Caco-2 (cell line): ENCODE measurements at regions not wholly inside any gene's neighbourhood (a gene's known extent, or its start where the extent isn't known, plus 50 kb on each side); places are given as distances from the start of the nearest gene placed in this dataset.

ENCODE experiments used
- BruUV-seq: library from RNA; stranded (reverse); fragments of 400-500 nt; replicated peaks from 2 replicates; lab custom pipeline; 2021; lab: Mats Ljungman, UMichigan
- CTCF ChIA-PET: fragments of 300-600 bp; sonication (Branson Sonifier 250); formaldehyde crosslinking; loops from one replicate; lab custom pipeline; 2022; ENCODE audit warnings: antibody characterized with exemption; lab: Charles Lee
- POLR2A ChIA-PET: fragments of 300-600 bp; sonication (Branson Sonifier 250); formaldehyde crosslinking; loops from one replicate; lab custom pipeline; 2022; ENCODE audit warnings: antibody characterized with exemption; lab: Charles Lee
- DNase-seq, 2 experiments: peaks; one replicate each; pipeline versions ENCODE4 v3.0.0 to v3.0.0-alpha.2; 2020 to 2022
- H3K27me3 ChIP-seq: replicated peaks from 2 replicates; pipeline ENCODE4 v1.6.0; 2011; ENCODE audit warnings: low read length; ENCODE audit not compliant: control insufficient read depth, insufficient read depth
- H3K36me3 ChIP-seq: 2 replicates; pipeline ENCODE4 v1.5.1; 2011; ENCODE audit warnings: low read length; ENCODE audit not compliant: control insufficient read depth, insufficient read depth
- H3K4me1 ChIP-seq: fragments of 250-450 bp; sonication (Bioruptor Pico); 2 replicates; pipeline ENCODE4 v1.5.1; 2020; ENCODE audit warnings: mild to moderate bottlenecking
- H3K4me3 ChIP-seq: 2 replicates; pipeline ENCODE4 v1.5.1; 2011; ENCODE audit warnings: low read depth, mild to moderate bottlenecking, control low read depth, low read length
- H3K9me3 ChIP-seq: fragments of 250-450 bp; sonication (Bioruptor Pico); 2 replicates; pipeline ENCODE4 v1.5.1; 2020; ENCODE audit warnings: mild to moderate bottlenecking, moderate library complexity
- H3K27ac Mint-ChIP-seq: one replicate; pipeline ENCODE4 v1.8.0; 2022; ENCODE audit warnings: mixed read lengths; ENCODE audit not compliant: unreplicated experiment
- H3K27me3 Mint-ChIP-seq: one replicate; pipeline ENCODE4 v1.8.0; 2022; ENCODE audit warnings: mixed read lengths; ENCODE audit not compliant: insufficient read depth, unreplicated experiment
- H3K36me3 Mint-ChIP-seq: one replicate; pipeline ENCODE4 v1.8.0; 2022; ENCODE audit warnings: mild to moderate bottlenecking, mixed read lengths; ENCODE audit not compliant: insufficient read depth, unreplicated experiment
- H3K4me1 Mint-ChIP-seq: one replicate; pipeline ENCODE4 v1.8.0; 2022; ENCODE audit warnings: low read depth, mixed read lengths; ENCODE audit not compliant: unreplicated experiment
- H3K4me3 Mint-ChIP-seq: one replicate; pipeline ENCODE4 v1.8.0; 2022; ENCODE audit warnings: mild to moderate bottlenecking, moderate library complexity, mixed read lengths; ENCODE audit not compliant: unreplicated experiment
- H3K9me3 Mint-ChIP-seq: one replicate; pipeline ENCODE4 v1.8.0; 2022; ENCODE audit warnings: mixed read lengths; ENCODE audit not compliant: unreplicated experiment
- CTCF ChIP-seq, 2 experiments: fragments of 200-600 bp in 1 of 2; IDR thresholded peaks; 1 replicate in 1 of 2; 2 replicates in 1 of 2; pipeline versions ENCODE4 v1.5.1 to v1.8.0; 2011 to 2022; ENCODE audit warnings: antibody characterized with exemption in 1 of 2, control low read depth in 1 of 2, inconsistent platforms in 1 of 2, low read depth in 1 of 2, low read length in 1 of 2, mild to moderate bottlenecking in 1 of 2, moderate library complexity in 1 of 2; ENCODE audit not compliant: insufficient read depth in 1 of 2, severe bottlenecking in 1 of 2, unreplicated experiment in 1 of 2
- intact Hi-C: fragments of 100-400 bp; cut with micrococcal nuclease; formaldehyde crosslinking; loops from one replicate; pipeline ENCODE4 v1.10.0; 2022; ENCODE audit not compliant: unreplicated experiment

- Histone ChIP-seq H3K4me1 (no peaks in the 10 kb centered on the region), H3K4me3 (no peak overlapping the region), H3K9me3 (no peaks in the 10 kb centered on the region), H3K36me3 (no peaks in the 10 kb centered on the region), H3K27me3 (no peaks in the 10 kb centered on the region)
- H3K27ac Mint-ChIP-seq, result no peak overlapping the region
- H3K4me1 Mint-ChIP-seq, result no peaks in the 10 kb centered on the region
- no peaks in the 10 kb centered on the region for H3K9me3 Mint-ChIP-seq
- TF ChIP-seq CTCF (IDR thresholded peaks at IDR 0.05; ENCODE audit: insufficient read depth in 1 of 2, low read depth in 1 of 2, low read length in 1 of 2, severe bottlenecking in 1 of 2, unreplicated experiment in 1 of 2), result no peak
- no peaks in the 10 kb centered on the region for H3K36me3 Mint-ChIP-seq
- BruUV-seq, result no TSS peak
- intact Hi-C loops, result no loop called here
- CTCF ChIA-PET, result no interaction called here
- no peak overlapping the region for H3K4me3 Mint-ChIP-seq
- no peak for DNase-seq
- no peaks in the 10 kb centered on the region for H3K27me3 Mint-ChIP-seq
- POLR2A ChIA-PET, result no interaction called here
These were observed 480.8 kb downstream of the TMX3 start for GRCh38 chr18:68234131-68234530.

GRCh38 chr18:68233018-68233417, 481.9 kb downstream of the TMX3 start:
- Mint-ChIP-seq H3K4me1 (no peaks in the 10 kb centered on the region), H3K9me3 (no peaks in the 10 kb centered on the region), H3K27me3 (no peaks in the 10 kb centered on the region), H3K36me3 (no peaks in the 10 kb centered on the region), H3K4me3 (no peak overlapping the region), H3K27ac (no peak overlapping the region)
- intact Hi-C loops, result no loop called here
- H3K27me3 ChIP-seq, result no peaks in the 10 kb centered on the region
- no peaks in the 10 kb centered on the region for H3K4me1 ChIP-seq
- CTCF ChIA-PET, result no interaction called here
- no peaks in the 10 kb centered on the region for H3K9me3 ChIP-seq
- no peak for TF ChIP-seq CTCF (IDR thresholded peaks at IDR 0.05; ENCODE audit: insufficient read depth in 1 of 2, low read depth in 1 of 2, low read length in 1 of 2, severe bottlenecking in 1 of 2, unreplicated experiment in 1 of 2)
- no peak overlapping the region for H3K4me3 ChIP-seq
- POLR2A ChIA-PET, result no interaction called here
- BruUV-seq, result no TSS peak
- no peaks in the 10 kb centered on the region for H3K36me3 ChIP-seq
- DNase-seq, result no peak

DNA sequence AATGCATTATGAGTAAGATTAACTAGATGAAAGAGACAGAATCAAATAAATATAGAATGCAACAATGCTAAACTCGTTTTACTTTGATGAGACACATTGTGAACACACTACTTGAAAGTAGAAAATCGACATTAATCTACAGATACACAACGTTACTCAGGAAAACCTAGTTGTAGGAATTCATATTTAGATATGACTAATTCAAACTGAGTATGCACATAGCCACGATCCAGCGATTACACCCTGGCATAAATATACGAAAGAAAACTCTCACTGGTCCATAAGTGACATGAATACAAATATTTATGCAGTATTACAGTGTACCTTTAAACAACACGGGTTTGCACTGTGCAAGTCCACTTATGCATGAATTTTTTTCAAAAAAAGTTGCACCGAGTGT, 485.6 kb downstream of the TMX3 start:
- ChIA-PET POLR2A (no interaction called here), CTCF (no interaction called here)
- TF ChIP-seq CTCF (IDR thresholded peaks at IDR 0.05; ENCODE audit: insufficient read depth in 1 of 2, low read depth in 1 of 2, low read length in 1 of 2, severe bottlenecking in 1 of 2, unreplicated experiment in 1 of 2), result no peak
- Mint-ChIP-seq H3K27me3 (no peaks in the 10 kb centered on the region), H3K36me3 (no peaks in the 10 kb centered on the region), H3K4me1 (no peaks in the 10 kb centered on the region), H3K27ac (no peak overlapping the region), H3K4me3 (no peak overlapping the region), H3K9me3 (no peaks in the 10 kb centered on the region)
- no peak for DNase-seq
- intact Hi-C loops, result no loop called here
- H3K27me3 ChIP-seq, result no peaks in the 10 kb centered on the region
- no TSS peak for BruUV-seq
- H3K36me3 ChIP-seq, result no peaks in the 10 kb centered on the region
- no peak overlapping the region for H3K4me3 ChIP-seq
- no peaks in the 10 kb centered on the region for H3K4me1 ChIP-seq
- no peaks in the 10 kb centered on the region for H3K9me3 ChIP-seq
